Cardiac muscle cell (in vitro differentiated cells and primary cell): ENCODE measurements at regions not wholly inside any gene's neighbourhood (a gene's known extent, or its start where the extent isn't known, plus 50 kb on each side); places are given as distances from the start of the nearest gene placed in this dataset.
A peak's percentile ranks its signal among the peaks of the same experiment; 100 is the strongest.

Experiments used
- DNase-seq, 2 donors: peaks; one replicate each; pipeline versions ENCODE4 v3.0.0 to v3.0.0-alpha.2; 2010 to 2017; ENCODE audit warnings: low read depth in 1 of 2, low spot score in 1 of 2
- H3K27ac ChIP-seq: fragments of 200-600 bp; sonication (generic); 2 replicates; pipeline ENCODE4 v1.5.1; 2016
- H3K27me3 ChIP-seq: fragments of 200-600 bp; sonication (generic); 2 replicates; pipeline ENCODE4 v1.6.0; 2016; ENCODE audit warnings: control low read depth
- H3K36me3 ChIP-seq: fragments of 200-600 bp; sonication (generic); 2 replicates; pipeline ENCODE4 v1.5.1; 2016; ENCODE audit warnings: control low read depth
- H3K4me1 ChIP-seq: fragments of 200-600 bp; sonication (generic); 2 replicates; pipeline ENCODE4 v1.8.1; 2017; ENCODE audit warnings: low read depth, mild to moderate bottlenecking, mixed run types
- H3K4me3 ChIP-seq: fragments of 200-600 bp; sonication (generic); 2 replicates; pipeline ENCODE4 v1.5.1; 2016; ENCODE audit warnings: mild to moderate bottlenecking
- H3K9me3 ChIP-seq: fragments of 200-600 bp; sonication (generic); 2 replicates; pipeline ENCODE4 v1.5.1; 2017; ENCODE audit warnings: low read depth, mild to moderate bottlenecking, control low read depth
- CTCF ChIP-seq: IDR thresholded peaks from 2 replicates; pipeline ENCODE4 v1.5.1; 2012; ENCODE audit warnings: low read depth, mild to moderate bottlenecking, low read length

DNA sequence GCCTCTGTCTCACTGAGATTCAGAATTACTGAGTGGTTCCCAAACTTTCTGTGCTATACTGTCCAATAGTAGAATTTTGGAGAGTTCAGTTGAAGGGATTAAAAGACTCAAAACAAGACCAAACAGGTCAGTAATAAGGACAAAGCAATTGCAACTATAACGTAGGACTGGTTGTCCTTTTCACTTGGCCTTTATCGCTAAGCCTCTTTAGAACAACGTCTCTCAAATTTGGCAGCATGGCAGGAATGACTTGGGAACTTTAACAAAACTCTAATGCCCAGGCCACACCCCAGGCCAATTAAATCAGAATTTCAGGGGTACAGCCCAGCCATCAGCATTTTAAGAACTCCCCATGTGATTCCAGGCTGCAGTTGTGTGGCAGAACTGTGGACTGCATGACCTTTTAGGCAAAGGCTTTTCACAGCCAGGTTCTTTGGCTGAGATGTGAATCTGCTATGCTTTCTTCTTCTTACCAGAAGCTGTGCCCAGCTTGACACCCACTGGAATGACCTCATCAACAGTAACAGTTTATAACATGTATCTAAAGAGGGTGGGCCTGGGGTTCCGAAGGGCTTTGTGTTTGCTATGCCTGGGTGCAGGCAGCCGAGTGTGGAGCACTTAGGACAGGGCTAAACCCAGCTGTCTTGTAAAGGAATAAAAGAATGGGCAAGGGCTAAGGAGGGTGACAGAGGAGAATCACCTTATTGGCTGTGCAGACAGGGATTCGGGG is 226.2 kb upstream of the PRICKLE2 start:
- no peaks in the 10 kb centered on the region for H3K36me3 ChIP-seq
- no peak overlapping the region for H3K4me3 ChIP-seq
- peaks cover 1% of the 10 kb centered on the region for H3K4me1 ChIP-seq
- H3K9me3 ChIP-seq = no peaks in the 10 kb centered on the region
- no peak overlapping the region for H3K27ac ChIP-seq
- peaks cover 18% of the 10 kb centered on the region for H3K27me3 ChIP-seq
- no peak for DNase-seq
- TF ChIP-seq CTCF = no peak

DNA sequence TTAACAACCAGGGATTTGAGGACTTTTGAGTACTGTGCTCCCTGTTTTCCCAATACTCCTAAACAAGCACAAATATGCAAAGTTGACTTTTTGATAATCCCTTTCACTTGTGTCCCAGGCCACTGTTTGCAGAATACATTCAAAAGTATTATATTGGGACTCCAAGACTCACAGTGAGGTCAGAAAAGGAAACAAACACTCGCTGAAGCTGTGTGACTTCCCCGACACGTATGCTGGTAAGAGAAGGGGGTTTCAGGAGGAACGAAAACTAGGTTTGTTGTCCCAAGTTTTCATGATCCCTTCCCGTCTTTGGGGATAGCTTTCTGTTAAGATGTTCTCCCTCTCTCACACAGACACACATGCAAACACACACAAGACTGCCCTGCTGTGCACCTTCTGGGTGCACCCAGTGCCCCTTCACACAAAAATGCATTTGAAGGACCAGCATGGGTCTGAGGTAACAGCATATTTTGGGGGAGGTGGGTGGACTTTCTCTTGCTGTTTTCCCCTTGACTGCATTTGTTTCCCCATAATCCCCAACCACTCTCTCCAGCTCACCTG is 225.2 kb upstream of the PRICKLE2 start:
- no peaks in the 10 kb centered on the region for H3K4me1 ChIP-seq
- H3K9me3 ChIP-seq = no peaks in the 10 kb centered on the region
- no peak overlapping the region for H3K4me3 ChIP-seq
- H3K36me3 ChIP-seq = no peaks in the 10 kb centered on the region
- TF ChIP-seq CTCF = no peak
- DNase-seq = no peak
- no peak overlapping the region for H3K27ac ChIP-seq
- peaks cover 23% of the 10 kb centered on the region for H3K27me3 ChIP-seq

GRCh38 chr3:64449026-64449425 is 223.8 kb upstream of the PRICKLE2 start:
- no peak for TF ChIP-seq CTCF
- H3K27me3 ChIP-seq = peaks cover 38% of the 10 kb centered on the region
- no peaks in the 10 kb centered on the region for H3K4me1 ChIP-seq

GRCh38 chr3:64445944-64446300 is 220.7 kb upstream of the PRICKLE2 start:
- Histone ChIP-seq H3K4me3 (no peak overlapping the region), H3K36me3 (no peaks in the 10 kb centered on the region), H3K9me3 (no peaks in the 10 kb centered on the region), H3K27me3 (peaks cover 55% of the 10 kb centered on the region), H3K27ac (no peak overlapping the region), H3K4me1 (no peaks in the 10 kb centered on the region)
- DNase-seq = no peak
- TF ChIP-seq CTCF = no peak

More at GRCh38 chr3:64449026-64449425, 223.8 kb upstream of the PRICKLE2 start:
- H3K27ac ChIP-seq = no peak overlapping the region
- no peaks in the 10 kb centered on the region for H3K36me3 ChIP-seq
- DNase-seq = no peak
- H3K9me3 ChIP-seq = no peaks in the 10 kb centered on the region
- no peak overlapping the region for H3K4me3 ChIP-seq

DNA sequence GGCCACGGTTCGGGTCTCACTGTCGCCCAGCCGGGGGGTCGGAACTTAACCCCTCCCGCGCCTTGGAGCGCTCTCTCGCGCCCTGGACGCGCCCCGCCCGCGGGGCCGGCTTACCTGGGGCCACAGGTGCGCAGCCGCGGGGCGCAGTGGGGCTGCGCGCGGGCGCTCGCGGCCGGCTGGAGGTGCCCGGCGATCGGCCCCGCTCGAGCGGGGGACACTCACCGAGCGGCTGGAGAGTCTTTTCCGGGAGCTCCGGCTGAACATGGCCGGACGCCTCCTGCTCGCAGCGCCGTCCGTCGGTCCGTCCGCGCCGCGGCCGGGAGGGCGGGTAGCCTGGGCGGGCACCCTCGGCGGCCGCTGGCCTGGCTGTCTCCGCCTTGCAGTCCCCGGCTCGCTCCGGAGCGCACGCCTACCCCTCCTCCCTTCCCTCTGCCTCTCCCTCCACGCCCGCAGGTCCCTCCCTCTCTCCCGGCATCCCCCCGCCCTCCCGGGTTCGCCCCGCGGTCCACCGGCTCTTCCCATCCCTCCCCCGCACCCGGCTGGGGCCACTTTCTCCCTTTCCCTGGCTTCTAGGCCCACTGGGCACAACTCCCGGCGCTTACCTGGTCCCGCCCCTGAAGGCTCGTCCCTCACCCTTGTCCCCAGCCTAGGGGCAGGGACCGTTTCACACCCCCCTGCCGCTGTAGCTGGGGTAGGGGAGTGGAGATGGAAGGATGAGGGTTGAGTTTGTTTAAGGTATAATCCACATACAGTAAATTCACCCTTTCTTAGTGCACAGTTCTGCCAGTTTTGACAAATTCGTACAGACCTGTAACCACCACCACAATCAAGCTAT is 220.1 kb upstream of the PRICKLE2 start:
- H3K4me1 ChIP-seq = no peaks in the 10 kb centered on the region
- peak; percentile 0 for TF ChIP-seq CTCF
- peak; percentile 65 to 67 for DNase-seq
- peaks cover 55% of the 10 kb centered on the region for H3K27me3 ChIP-seq
- no peak overlapping the region for H3K27ac ChIP-seq
- no peaks in the 10 kb centered on the region for H3K9me3 ChIP-seq
- H3K36me3 ChIP-seq = no peaks in the 10 kb centered on the region
- H3K4me3 ChIP-seq = peak overlapping the region; percentile 63
